ENCODE measurements at regions not wholly inside any gene's neighbourhood (a gene's known extent, or its start where the extent isn't known, plus 50 kb on each side); places are given as distances from the start of the nearest gene placed in this dataset.

DNA sequence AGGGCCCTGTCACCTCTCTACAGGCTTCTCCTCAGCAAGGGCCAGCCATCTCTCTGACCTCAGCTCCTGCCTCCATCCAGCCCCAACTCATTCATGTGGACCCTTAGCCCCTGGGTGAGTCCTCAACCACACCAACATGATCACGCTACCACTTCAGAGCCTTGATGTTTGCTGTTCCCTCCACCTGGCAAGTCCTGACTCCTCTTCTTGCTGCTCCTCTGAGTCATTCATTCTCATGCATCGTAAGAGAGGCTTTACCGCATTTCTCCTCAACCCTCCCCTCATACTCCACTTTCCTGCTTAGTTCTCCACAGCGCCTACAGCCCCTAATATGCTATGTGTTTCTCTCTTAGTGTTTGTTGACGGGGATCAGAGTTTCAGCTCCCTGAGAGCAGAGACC is 99.9 kb downstream of the C17orf67 start:
- no peak overlapping the region for H3K27ac Mint-ChIP-seq (ENCODE audit: unreplicated experiment)
- no peaks in the 10 kb centered on the region for H3K9me3 Mint-ChIP-seq (ENCODE audit: low read depth, unreplicated experiment)
- DNase-seq: no peak
- CTCF ChIA-PET: no interaction called here
- no TSS peak for BruUV-seq (replicated peaks)
- no peaks in the 10 kb centered on the region for H3K36me3 Mint-ChIP-seq (ENCODE audit: insufficient read depth, unreplicated experiment)
- H3K4me3 Mint-ChIP-seq (ENCODE audit: low read depth, unreplicated experiment): no peak overlapping the region
- H3K4me1 Mint-ChIP-seq (ENCODE audit: low read depth, unreplicated experiment): no peaks in the 10 kb centered on the region
- H3K27me3 Mint-ChIP-seq (ENCODE audit: unreplicated experiment): peaks cover 60% of the 10 kb centered on the region
- intact Hi-C loops (cut with micrococcal nuclease; ENCODE audit: unreplicated experiment): no loop called here
- TF ChIP-seq, protein P1, sequence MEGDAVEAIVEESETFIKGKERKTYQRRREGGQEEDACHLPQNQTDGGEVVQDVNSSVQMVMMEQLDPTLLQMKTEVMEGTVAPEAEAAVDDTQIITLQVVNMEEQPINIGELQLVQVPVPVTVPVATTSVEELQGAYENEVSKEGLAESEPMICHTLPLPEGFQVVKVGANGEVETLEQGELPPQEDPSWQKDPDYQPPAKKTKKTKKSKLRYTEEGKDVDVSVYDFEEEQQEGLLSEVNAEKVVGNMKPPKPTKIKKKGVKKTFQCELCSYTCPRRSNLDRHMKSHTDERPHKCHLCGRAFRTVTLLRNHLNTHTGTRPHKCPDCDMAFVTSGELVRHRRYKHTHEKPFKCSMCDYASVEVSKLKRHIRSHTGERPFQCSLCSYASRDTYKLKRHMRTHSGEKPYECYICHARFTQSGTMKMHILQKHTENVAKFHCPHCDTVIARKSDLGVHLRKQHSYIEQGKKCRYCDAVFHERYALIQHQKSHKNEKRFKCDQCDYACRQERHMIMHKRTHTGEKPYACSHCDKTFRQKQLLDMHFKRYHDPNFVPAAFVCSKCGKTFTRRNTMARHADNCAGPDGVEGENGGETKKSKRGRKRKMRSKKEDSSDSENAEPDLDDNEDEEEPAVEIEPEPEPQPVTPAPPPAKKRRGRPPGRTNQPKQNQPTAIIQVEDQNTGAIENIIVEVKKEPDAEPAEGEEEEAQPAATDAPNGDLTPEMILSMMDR (IDR thresholded peaks at IDR 0.05; ENCODE audit: unreplicated experiment): no peak

DNA sequence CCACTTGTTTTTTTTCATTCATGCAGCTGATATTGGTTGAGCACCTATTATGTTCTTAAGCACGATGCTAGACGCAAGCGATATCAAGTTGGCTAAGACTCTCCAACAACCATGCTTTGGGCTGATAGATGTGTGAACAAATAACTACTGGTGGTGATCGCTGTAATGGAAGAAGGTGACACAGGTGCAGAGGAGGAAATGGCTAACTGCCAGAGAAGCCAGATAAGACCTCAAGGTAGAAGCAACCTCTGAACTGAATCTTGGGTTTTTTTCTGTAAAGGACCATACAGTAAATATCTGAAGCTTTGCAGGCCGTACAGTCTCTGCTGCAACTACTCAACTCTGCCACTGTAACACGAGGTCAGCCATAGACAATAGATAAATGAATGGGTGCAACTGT is 97.9 kb downstream of the C17orf67 start:
- CTCF ChIA-PET: no interaction called here
- no peaks in the 10 kb centered on the region for H3K4me1 Mint-ChIP-seq (ENCODE audit: low read depth, unreplicated experiment)
- BruUV-seq (replicated peaks): no TSS peak
- no peaks in the 10 kb centered on the region for H3K36me3 Mint-ChIP-seq (ENCODE audit: insufficient read depth, unreplicated experiment)
- TF ChIP-seq, protein P1 (IDR thresholded peaks at IDR 0.05; ENCODE audit: unreplicated experiment): no peak
- no peak overlapping the region for H3K4me3 Mint-ChIP-seq (ENCODE audit: low read depth, unreplicated experiment)
- H3K27me3 Mint-ChIP-seq (ENCODE audit: unreplicated experiment): peaks cover 60% of the 10 kb centered on the region
- H3K27ac Mint-ChIP-seq (ENCODE audit: unreplicated experiment): no peak overlapping the region
- no peak for DNase-seq
- no peaks in the 10 kb centered on the region for H3K9me3 Mint-ChIP-seq (ENCODE audit: low read depth, unreplicated experiment)
- intact Hi-C loops (cut with micrococcal nuclease; ENCODE audit: unreplicated experiment): no loop called here

DNA sequence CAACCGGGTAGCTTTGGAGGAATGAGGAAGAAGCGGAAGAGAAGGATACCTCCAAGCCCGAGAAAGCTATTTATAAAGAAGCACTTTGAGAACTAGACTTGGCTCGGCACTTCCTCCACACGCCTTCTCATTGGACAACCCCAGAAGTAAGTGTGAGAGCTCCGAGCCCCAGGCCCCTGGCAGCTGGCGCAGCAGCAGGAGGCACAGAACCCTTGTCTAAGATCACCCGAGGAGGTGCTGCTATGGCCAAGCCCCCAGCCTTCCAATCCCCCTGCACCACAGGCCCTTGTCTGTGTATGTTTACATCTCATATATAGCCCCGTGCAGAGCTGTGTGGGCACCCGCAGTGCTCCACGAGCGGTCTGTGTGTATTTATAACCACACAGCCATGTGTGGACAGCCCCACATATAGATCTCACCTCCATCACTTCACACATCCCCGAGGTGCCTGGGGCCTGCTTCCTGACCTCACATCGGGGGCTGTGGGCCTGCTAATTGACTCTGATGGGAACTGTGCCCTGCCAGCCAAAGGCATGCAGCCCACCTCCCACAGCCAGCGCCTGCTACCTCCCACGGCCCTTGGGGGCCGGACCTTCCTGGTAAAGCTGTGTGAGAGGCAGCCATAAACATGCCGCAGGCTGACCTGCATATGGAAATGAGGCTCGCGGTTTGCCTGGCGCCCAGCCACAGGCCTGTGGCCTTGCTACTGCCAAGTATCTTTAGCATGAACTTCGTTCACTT is 96.1 kb downstream of the C17orf67 start:
- no peaks in the 10 kb centered on the region for H3K9me3 Mint-ChIP-seq (ENCODE audit: low read depth, unreplicated experiment)
- CTCF ChIA-PET: no interaction called here
- no peak overlapping the region for H3K27ac Mint-ChIP-seq (ENCODE audit: unreplicated experiment)
- no peaks in the 10 kb centered on the region for H3K4me1 Mint-ChIP-seq (ENCODE audit: low read depth, unreplicated experiment)
- TF ChIP-seq, protein P1 (IDR thresholded peaks at IDR 0.05; ENCODE audit: unreplicated experiment): no peak
- BruUV-seq (replicated peaks): no TSS peak
- H3K27me3 Mint-ChIP-seq (ENCODE audit: unreplicated experiment): peaks cover 60% of the 10 kb centered on the region
- no peaks in the 10 kb centered on the region for H3K36me3 Mint-ChIP-seq (ENCODE audit: insufficient read depth, unreplicated experiment)
- intact Hi-C loops (cut with micrococcal nuclease; ENCODE audit: unreplicated experiment): no loop called here
- no peak for DNase-seq
- H3K4me3 Mint-ChIP-seq (ENCODE audit: low read depth, unreplicated experiment): no peak overlapping the region

DNA sequence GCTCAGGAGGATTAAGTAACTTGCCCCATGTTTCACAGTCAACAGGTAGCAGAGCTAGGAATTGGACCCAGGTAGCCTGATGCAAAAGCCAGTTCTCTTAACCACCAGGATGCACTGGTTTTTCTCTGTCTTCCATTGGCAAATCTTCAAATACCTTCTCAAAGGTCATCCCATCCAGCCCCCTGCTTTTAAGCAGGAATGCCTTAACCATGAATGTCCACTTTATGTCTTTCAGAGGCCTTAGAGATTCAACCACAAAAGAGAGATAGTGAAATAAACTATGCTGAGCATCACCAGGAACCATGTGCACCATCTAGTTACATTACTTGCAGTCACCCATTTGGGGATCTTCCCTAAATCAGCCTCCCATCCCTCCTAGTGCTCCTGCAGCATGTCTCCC is 94.3 kb downstream of the C17orf67 start:
- no peaks in the 10 kb centered on the region for H3K4me1 Mint-ChIP-seq (ENCODE audit: low read depth, unreplicated experiment)
- BruUV-seq (replicated peaks): no TSS peak

More for the DNA sequence above, 94.3 kb downstream of the C17orf67 start:
- TF ChIP-seq, protein P1 (IDR thresholded peaks at IDR 0.05; ENCODE audit: unreplicated experiment): no peak
- CTCF ChIA-PET: no interaction called here
- Mint-ChIP-seq H3K27ac (ENCODE audit: unreplicated experiment) (no peak overlapping the region), H3K27me3 (ENCODE audit: unreplicated experiment) (peaks cover 77% of the 10 kb centered on the region), H3K36me3 (ENCODE audit: insufficient read depth, unreplicated experiment) (no peaks in the 10 kb centered on the region), H3K4me3 (ENCODE audit: low read depth, unreplicated experiment) (no peak overlapping the region), H3K9me3 (ENCODE audit: low read depth, unreplicated experiment) (no peaks in the 10 kb centered on the region)
- intact Hi-C loops (cut with micrococcal nuclease; ENCODE audit: unreplicated experiment): no loop called here
- no peak for DNase-seq
